GM10248 (cell line): ENCODE measurements at regions not wholly inside any gene's neighbourhood (a gene's known extent, or its start where the extent isn't known, plus 50 kb on each side); places are given as distances from the start of the nearest gene placed in this dataset.

Experiments
- CTCF ChIA-PET: fragments of 300-600 bp; sonication (Branson Sonifier 250); formaldehyde crosslinking; extraction: SDS; loops from one replicate; lab custom pipeline; 2021; ENCODE audit warnings: antibody characterized with exemption; lab: Yijun Ruan, JAX
- POLR2A ChIA-PET: fragments of 350-650 bp; sonication (Branson Sonifier 250); formaldehyde crosslinking; extraction: SDS; loops from one replicate; lab custom pipeline; 2020; ENCODE audit warnings: antibody characterized with exemption; lab: Yijun Ruan, JAX
- DNase-seq: peaks from one replicate; pipeline ENCODE4 v3.0.0; 2012; ENCODE audit errors: extremely low spot score
- TF ChIP-seq, protein P1 (sequence below): IDR thresholded peaks from 2 replicates; pipeline ENCODE4 v1.5.1; 2012; ENCODE audit warnings: mild to moderate bottlenecking, low read depth; ENCODE audit errors: extremely low read depth, missing control alignments, control extremely low read depth

DNA sequence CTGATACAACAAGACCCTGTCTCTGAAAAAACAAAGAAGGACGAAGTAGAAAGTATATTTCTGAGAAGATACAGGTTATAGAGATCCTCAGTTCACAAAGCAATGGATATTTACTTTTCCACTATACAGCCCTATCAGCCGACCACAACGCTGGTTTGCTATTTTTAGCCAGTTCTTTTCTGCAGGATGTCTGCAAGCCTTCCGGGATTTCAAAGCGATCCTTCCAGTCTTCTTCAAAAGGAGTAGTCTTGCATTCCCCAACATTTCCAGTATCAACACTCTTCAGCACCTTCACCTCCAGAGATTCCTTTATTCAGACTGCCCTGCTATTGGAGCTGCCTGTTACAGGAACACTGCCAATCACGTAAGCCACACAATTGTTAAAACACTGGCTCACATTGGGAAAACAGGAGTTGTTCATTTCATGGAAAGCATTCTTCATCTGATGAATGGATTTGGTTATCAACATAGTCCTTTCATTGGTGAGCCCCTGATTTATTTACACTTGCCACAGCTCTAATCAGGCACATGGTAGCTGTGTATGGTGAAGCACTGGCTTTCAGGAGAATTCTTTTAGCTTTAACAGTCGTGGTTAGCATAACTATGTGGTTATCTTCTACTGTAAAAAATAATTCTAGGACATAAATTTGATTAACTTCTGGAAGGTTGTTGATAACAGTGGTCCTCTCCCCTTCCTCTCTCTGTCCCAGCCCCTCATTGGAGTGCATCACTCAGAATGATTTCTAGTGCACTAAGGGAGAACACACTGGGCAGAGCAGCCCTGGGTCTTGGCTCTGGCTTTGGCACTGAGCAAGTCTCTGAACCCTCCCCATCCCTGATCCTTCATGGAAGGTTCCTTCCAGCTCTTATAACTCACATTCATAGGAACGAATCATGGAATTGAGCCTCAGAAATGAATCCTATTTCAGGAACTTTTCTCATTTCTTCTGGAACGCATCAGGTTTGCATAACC, 109.9 kb upstream of the SORBS2 start:
- ChIA-PET POLR2A (no interaction called here), CTCF (no interaction called here)
- DNase-seq = no peak
- TF ChIP-seq, protein P1, sequence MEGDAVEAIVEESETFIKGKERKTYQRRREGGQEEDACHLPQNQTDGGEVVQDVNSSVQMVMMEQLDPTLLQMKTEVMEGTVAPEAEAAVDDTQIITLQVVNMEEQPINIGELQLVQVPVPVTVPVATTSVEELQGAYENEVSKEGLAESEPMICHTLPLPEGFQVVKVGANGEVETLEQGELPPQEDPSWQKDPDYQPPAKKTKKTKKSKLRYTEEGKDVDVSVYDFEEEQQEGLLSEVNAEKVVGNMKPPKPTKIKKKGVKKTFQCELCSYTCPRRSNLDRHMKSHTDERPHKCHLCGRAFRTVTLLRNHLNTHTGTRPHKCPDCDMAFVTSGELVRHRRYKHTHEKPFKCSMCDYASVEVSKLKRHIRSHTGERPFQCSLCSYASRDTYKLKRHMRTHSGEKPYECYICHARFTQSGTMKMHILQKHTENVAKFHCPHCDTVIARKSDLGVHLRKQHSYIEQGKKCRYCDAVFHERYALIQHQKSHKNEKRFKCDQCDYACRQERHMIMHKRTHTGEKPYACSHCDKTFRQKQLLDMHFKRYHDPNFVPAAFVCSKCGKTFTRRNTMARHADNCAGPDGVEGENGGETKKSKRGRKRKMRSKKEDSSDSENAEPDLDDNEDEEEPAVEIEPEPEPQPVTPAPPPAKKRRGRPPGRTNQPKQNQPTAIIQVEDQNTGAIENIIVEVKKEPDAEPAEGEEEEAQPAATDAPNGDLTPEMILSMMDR = no peak

DNA sequence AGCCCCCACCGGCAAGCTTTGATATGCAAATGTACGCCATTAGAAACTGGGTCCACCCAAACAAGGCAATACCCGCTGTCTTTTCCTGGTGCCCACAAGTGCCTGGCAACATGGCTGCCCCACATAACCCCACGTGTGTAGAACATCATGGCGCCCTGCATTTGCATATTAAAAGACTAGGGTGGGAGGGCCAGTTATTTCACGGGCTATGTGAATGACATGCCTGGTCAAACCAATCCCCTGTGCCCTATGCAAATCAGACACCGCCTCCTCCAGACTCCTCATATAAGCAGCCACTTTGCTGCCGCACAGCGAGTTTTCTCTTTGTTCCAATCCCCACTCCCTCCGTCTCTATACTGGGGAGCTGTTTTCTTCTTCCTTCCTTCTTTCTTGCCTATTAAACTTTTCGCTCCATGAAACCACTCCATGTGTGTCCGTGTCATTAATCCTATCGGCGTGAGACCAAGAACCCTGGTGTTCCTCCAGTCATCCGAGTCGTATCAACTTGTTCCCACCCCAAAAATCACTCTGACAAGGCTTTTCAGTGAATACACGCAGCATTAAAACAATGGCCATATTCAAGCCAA, 112.6 kb upstream of the SORBS2 start:
- ChIA-PET CTCF (no interaction called here), POLR2A (no interaction called here)
- no peak for DNase-seq
- TF ChIP-seq, protein P1 = no peak

DNA sequence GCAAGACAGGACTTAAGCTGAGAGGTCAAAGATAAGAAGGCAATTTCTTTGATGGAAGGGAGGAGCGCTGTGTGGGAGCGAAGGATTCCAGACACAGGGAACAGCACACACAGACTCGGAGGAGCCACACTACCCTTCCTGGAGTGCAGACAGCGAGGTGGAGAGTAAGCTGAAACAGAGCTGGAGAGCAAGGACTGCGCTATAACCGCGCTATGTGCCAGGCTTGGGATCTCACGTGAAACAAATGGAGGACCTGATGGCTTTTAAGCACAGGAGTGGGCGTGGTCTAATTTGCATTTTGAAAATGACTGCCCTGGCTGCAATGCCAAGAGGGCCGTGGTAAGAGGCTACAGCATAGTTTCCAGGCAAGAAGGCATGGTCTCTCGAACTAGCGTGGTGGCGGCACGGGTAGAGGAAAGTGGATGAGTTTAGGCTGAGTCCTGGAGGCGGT, 113.9 kb upstream of the SORBS2 start:
- DNase-seq = no peak
- CTCF ChIA-PET = no interaction called here
- TF ChIP-seq, protein P1 = no peak
- POLR2A ChIA-PET = no interaction called here

DNA sequence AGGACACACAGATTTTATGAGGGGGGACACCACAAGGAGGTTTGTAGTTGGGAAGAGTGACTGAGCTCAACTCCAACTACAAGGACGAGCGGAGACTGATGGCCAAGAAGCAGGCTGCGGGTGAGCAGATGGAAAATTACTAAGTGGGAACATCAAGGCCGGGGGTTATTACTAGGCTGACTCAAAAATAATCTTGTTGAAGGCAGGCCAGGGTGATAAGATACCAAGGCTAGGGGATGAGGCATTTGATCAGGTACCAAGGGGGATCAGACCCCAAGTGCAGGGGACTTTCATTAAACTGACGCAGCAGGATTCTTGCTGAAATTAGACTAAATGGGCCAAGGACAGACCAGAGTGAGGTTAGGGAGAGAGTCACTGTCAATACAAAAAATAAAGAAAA, 119.4 kb upstream of the SORBS2 start:
- ChIA-PET CTCF (no interaction called here), POLR2A (no interaction called here)
- DNase-seq = no peak

DNA sequence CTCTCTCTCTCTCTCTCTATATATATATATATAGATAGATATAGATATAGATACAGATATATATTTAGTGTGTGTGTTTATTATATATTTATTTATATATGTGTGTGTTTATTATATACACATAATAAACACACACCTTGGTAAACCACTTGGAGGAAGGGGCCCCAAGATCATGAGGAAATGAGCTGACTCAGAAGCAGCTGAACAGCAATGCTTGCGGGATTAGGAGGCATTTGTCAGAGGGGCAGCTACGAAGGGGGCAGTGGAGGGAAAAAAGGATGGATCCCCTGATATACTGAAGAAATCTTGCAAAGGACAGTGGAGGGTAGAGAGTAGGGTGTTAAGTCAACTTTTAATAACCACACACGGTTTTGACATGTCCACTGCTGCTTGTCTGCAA, 120.0 kb upstream of the SORBS2 start:
- TF ChIP-seq, protein P1 = no peak
- ChIA-PET CTCF (no interaction called here), POLR2A (no interaction called here)
- no peak for DNase-seq

More for the DNA sequence above, 119.4 kb upstream of the SORBS2 start:
- TF ChIP-seq, protein P1 = no peak

DNA sequence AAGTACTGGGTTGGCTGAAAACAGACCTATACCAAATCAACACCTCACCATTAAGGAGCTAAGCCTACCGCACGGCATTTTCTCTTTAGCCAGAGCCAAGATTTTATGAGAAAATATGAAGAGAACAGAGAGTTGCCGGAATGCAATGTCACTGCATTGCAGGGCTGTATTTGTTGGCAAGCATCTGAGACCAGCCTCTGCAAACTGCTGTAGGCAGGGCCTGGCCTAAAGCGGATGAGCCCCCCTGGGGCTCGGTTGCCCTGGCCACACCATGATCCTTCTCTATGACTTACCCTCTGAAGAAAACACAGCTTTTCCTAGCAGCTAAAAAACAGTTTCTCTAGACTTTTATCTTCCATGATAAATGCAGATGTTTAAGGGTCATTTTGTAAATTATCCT, 120.5 kb upstream of the SORBS2 start:
- POLR2A ChIA-PET = no interaction called here
- TF ChIP-seq, protein P1 = no peak
- DNase-seq = no peak
- CTCF ChIA-PET = no interaction called here
